H9 (cell line): ENCODE measurements at regions not wholly inside any gene's neighbourhood (a gene's known extent, or its start where the extent isn't known, plus 50 kb on each side); places are given as distances from the start of the nearest gene placed in this dataset.

ENCODE experiments used
- DNase-seq: peaks from one replicate; pipeline ENCODE4 v3.0.0-alpha.2; 2017
- H2AFZ ChIP-seq: one replicate; pipeline ENCODE4 v1.6.1; 2013; ENCODE audit warnings: mild to moderate bottlenecking, low read length, control low read depth, moderate library complexity
- H2AK5ac ChIP-seq: 2 replicates; pipeline ENCODE4 v1.6.1; 2013; ENCODE audit warnings: low read length, control low read depth, mixed read lengths; ENCODE audit not compliant: insufficient read length
- H2BK120ac ChIP-seq: one replicate; pipeline ENCODE4 v1.6.1; 2013; ENCODE audit warnings: low read depth, mild to moderate bottlenecking, low read length, control low read depth, inconsistent platforms; ENCODE audit not compliant: poor library complexity, severe bottlenecking
- H2BK12ac ChIP-seq: 2 replicates; pipeline ENCODE4 v1.6.1; 2013; ENCODE audit warnings: low read length, control low read depth, mixed read lengths, low read depth; ENCODE audit not compliant: insufficient read length
- H2BK15ac ChIP-seq: 2 replicates; pipeline ENCODE4 v1.6.1; 2013; ENCODE audit warnings: low read depth, low read length, control low read depth
- H2BK20ac ChIP-seq: one replicate; pipeline ENCODE4 v1.6.1; 2013; ENCODE audit warnings: low read depth, mild to moderate bottlenecking, low read length, control low read depth, inconsistent platforms; ENCODE audit not compliant: poor library complexity, severe bottlenecking
- H2BK5ac ChIP-seq: 2 replicates; pipeline ENCODE4 v1.6.1; 2013; ENCODE audit warnings: low read length, control low read depth, mixed read lengths; ENCODE audit not compliant: insufficient read length
- H3K14ac ChIP-seq: 2 replicates; pipeline ENCODE4 v1.6.1; 2013; ENCODE audit warnings: low read length, control low read depth; ENCODE audit not compliant: insufficient read depth
- H3K18ac ChIP-seq: 2 replicates; pipeline ENCODE4 v1.6.1; 2013; ENCODE audit warnings: low read depth, mild to moderate bottlenecking, mixed read lengths, low read length, control low read depth; ENCODE audit not compliant: insufficient read length
- H3K23ac ChIP-seq: 2 replicates; pipeline ENCODE4 v1.6.1; 2013; ENCODE audit warnings: low read length, control low read depth, mixed read lengths, low read depth; ENCODE audit not compliant: insufficient read length
- H3K23me2 ChIP-seq: 2 replicates; pipeline ENCODE4 v1.6.1; 2013; ENCODE audit warnings: low read depth, mild to moderate bottlenecking, mixed read lengths, low read length, control low read depth; ENCODE audit not compliant: insufficient read length, poor library complexity, severe bottlenecking
- H3K27ac ChIP-seq: 2 replicates; pipeline ENCODE4 v1.5.1; 2013; ENCODE audit warnings: low read length, control low read depth, mixed read lengths, low read depth; ENCODE audit not compliant: insufficient read length
- H3K27me3 ChIP-seq: 2 replicates; pipeline ENCODE4 v1.6.1; 2013; ENCODE audit warnings: low read length, control low read depth, inconsistent platforms; ENCODE audit not compliant: insufficient read depth
- H3K4ac ChIP-seq: 2 replicates; pipeline ENCODE4 v1.6.1; 2013; ENCODE audit warnings: low read depth, mild to moderate bottlenecking, control low read depth, inconsistent platforms, low read length, moderate library complexity
- H3K4me1 ChIP-seq: 2 replicates; pipeline ENCODE4 v1.6.1; 2013; ENCODE audit warnings: low read length, control low read depth, inconsistent platforms; ENCODE audit not compliant: insufficient read depth
- H3K4me2 ChIP-seq: 2 replicates; pipeline ENCODE4 v1.6.1; 2013; ENCODE audit warnings: low read length, control low read depth, mixed read lengths; ENCODE audit not compliant: insufficient read length, insufficient read depth
- H3K56ac ChIP-seq: 2 replicates; pipeline ENCODE4 v1.6.1; 2013; ENCODE audit warnings: low read depth, mild to moderate bottlenecking, mixed read lengths, low read length, control low read depth; ENCODE audit not compliant: insufficient read length
- H3K79me1 ChIP-seq: 2 replicates; pipeline ENCODE4 v1.6.1; 2013; ENCODE audit warnings: low read depth, mild to moderate bottlenecking, moderate library complexity, low read length, control low read depth, inconsistent platforms; ENCODE audit not compliant: insufficient read depth, poor library complexity, severe bottlenecking
- H3K79me2 ChIP-seq: 2 replicates; pipeline ENCODE4 v1.6.1; 2013; ENCODE audit warnings: low read length, control low read depth, inconsistent platforms; ENCODE audit not compliant: insufficient read depth
- H3K9ac ChIP-seq: 2 replicates; pipeline ENCODE4 v1.6.1; 2013; ENCODE audit warnings: low read length, control low read depth, mixed read lengths; ENCODE audit not compliant: insufficient read length; ENCODE audit errors: extremely low read depth
- H3K9me3 ChIP-seq: one replicate; pipeline ENCODE4 v1.6.1; 2013; ENCODE audit warnings: low read depth, low read length, inconsistent platforms; ENCODE audit not compliant: control insufficient read depth
- H3T11ph ChIP-seq: one replicate; pipeline ENCODE4 v1.6.1; 2013; ENCODE audit warnings: mild to moderate bottlenecking, low read length, control low read depth, inconsistent platforms
- H4K20me1 ChIP-seq: one replicate; pipeline ENCODE4 v1.6.1; 2013; ENCODE audit not compliant: control insufficient read depth, insufficient read length, insufficient read depth
- H4K5ac ChIP-seq: 2 replicates; pipeline ENCODE4 v1.6.1; 2013; ENCODE audit warnings: low read depth, mild to moderate bottlenecking, mixed read lengths, low read length, control low read depth; ENCODE audit not compliant: insufficient read length
- H4K8ac ChIP-seq: replicated peaks from 2 replicates; pipeline ENCODE4 v1.6.1; 2013; ENCODE audit warnings: low read length, control low read depth, mixed read lengths, low read depth; ENCODE audit not compliant: insufficient read length
- H4K91ac ChIP-seq: 2 replicates; pipeline ENCODE4 v1.6.1; 2013; ENCODE audit warnings: low read depth, mild to moderate bottlenecking, moderate library complexity, mixed read lengths, low read length, control low read depth; ENCODE audit not compliant: insufficient read length
- H3K27ac Mint-ChIP-seq, 3 experiments: 2 replicates in 2 of 3; 3 replicates in 1 of 3; pipeline ENCODE4 v1.8.0; 2020 to 2021; ENCODE audit warnings: mixed read lengths in 3 of 3, mild to moderate bottlenecking in 1 of 3, moderate library complexity in 1 of 3
- H3K27me3 Mint-ChIP-seq: 2 replicates; pipeline ENCODE4 v1.8.0; 2021; ENCODE audit warnings: low read depth, mild to moderate bottlenecking, moderate library complexity, mixed read lengths
- H3K36me3 Mint-ChIP-seq, 3 experiments: 2 replicates in 2 of 3; 3 replicates in 1 of 3; pipeline ENCODE4 v1.8.0; 2020 to 2021; ENCODE audit warnings: low read depth in 3 of 3, mixed read lengths in 3 of 3; ENCODE audit not compliant: insufficient read depth in 1 of 3
- H3K4me1 Mint-ChIP-seq, 2 experiments: 2 replicates each; pipeline ENCODE4 v1.8.0; 2020; ENCODE audit warnings: mixed read lengths in 2 of 2
- H3K4me3 Mint-ChIP-seq, 2 experiments: 2 replicates in 1 of 2; 3 replicates in 1 of 2; pipeline ENCODE4 v1.8.0; 2020 to 2021; ENCODE audit warnings: mild to moderate bottlenecking in 2 of 2, mixed read lengths in 2 of 2, moderate library complexity in 1 of 2
- H3K9me3 Mint-ChIP-seq, 2 experiments: 2 replicates in 1 of 2; 3 replicates in 1 of 2; pipeline ENCODE4 v1.8.0; 2020; ENCODE audit warnings: mild to moderate bottlenecking in 2 of 2, mixed read lengths in 2 of 2, moderate library complexity in 1 of 2
- WGBS: extraction: QIAGEN DNeasy Blood & Tissue Kit; methylation state at CpG from one replicate; pipeline ENCODE4 v1.1.7; 2013; ENCODE audit warnings: missing lambda C conversion rate, low lambda C conversion rate, mixed read lengths; ENCODE audit not compliant: insufficient read length; ENCODE audit errors: extremely low coverage; 5-methylcytosine and 5-hydroxymethylcytosine counted together
- TF ChIP-seq, protein P1 (sequence below): fragments of 200-600 bp; sonication (generic); conservative IDR thresholded peaks from 3 replicates; pipeline ENCODE4 v1.8.0; 2021; ENCODE audit warnings: antibody characterized with exemption, mild to moderate bottlenecking

DNA sequence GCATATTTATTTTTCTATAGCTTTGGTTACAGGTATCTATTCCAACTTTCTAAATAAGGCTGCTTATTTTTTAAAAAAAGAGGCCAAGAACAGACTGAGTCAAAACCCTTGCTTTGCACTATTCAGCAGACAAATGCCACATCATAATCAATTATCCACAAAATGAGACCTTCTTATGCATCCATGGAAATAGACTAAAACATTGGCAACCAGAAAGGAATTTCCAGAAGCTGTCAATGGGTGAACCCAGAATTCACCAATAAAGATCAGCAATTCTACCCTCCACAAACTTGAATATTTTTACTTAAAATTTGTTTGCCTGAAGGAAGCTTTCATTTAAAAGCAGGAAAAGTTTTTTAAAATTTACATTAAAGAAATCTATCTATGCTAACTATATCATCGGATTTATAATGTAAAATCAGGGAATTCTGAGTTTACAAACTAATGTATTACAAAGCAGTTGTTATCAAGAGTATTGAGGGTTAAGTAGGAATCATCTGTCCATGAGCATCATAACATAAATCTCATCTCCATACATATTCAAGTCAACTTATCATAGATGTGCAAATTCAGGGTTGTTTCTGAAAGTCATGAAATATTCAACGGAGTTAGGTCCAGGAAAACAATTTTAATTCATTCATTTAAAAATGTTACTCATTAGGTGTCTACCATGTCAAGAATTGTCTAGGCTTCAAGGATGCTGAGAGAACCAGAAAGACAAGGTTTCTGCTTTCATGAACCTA, 548.0 kb downstream of the SATB2 start:
- Histone ChIP-seq H3K23ac (no peak overlapping the region), H3K23me2 (no peaks in the 10 kb centered on the region), H3K9ac (no peak overlapping the region), H3K27me3 (no peaks in the 10 kb centered on the region), H3K56ac (no peak overlapping the region), H3K4me2 (no peak overlapping the region), H2BK5ac (no peak overlapping the region), H3T11ph (no peak overlapping the region), H3K4ac (no peak overlapping the region), H3K27ac (no peak overlapping the region), H2BK12ac (no peak overlapping the region), H2BK15ac (no peak overlapping the region), H3K18ac (no peak overlapping the region), H4K91ac (no peak overlapping the region), H3K79me2 (no peaks in the 10 kb centered on the region), H3K14ac (no peak overlapping the region), H3K9me3 (no peaks in the 10 kb centered on the region), H4K8ac (no peak overlapping the region), H2AK5ac (no peak overlapping the region), H4K20me1 (no peaks in the 10 kb centered on the region), H3K79me1 (no peaks in the 10 kb centered on the region), H3K4me1 (no peaks in the 10 kb centered on the region), H4K5ac (no peak overlapping the region), H2BK120ac (no peak overlapping the region), H2AFZ (no peak overlapping the region), H2BK20ac (no peak overlapping the region)
- no CpG with 5 or more reads among the region's 2 CpGs for WGBS
- H3K4me3 Mint-ChIP-seq = no peak overlapping the region
- peaks cover 0 to 4% (median 2%) of the 10 kb centered on the region in 3 experiments; a peak in 2 of 7 replicates for H3K36me3 Mint-ChIP-seq
- TF ChIP-seq, protein P1, sequence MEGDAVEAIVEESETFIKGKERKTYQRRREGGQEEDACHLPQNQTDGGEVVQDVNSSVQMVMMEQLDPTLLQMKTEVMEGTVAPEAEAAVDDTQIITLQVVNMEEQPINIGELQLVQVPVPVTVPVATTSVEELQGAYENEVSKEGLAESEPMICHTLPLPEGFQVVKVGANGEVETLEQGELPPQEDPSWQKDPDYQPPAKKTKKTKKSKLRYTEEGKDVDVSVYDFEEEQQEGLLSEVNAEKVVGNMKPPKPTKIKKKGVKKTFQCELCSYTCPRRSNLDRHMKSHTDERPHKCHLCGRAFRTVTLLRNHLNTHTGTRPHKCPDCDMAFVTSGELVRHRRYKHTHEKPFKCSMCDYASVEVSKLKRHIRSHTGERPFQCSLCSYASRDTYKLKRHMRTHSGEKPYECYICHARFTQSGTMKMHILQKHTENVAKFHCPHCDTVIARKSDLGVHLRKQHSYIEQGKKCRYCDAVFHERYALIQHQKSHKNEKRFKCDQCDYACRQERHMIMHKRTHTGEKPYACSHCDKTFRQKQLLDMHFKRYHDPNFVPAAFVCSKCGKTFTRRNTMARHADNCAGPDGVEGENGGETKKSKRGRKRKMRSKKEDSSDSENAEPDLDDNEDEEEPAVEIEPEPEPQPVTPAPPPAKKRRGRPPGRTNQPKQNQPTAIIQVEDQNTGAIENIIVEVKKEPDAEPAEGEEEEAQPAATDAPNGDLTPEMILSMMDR = no peak
- H3K4me1 Mint-ChIP-seq = no peaks in the 10 kb centered on the region
- H3K9me3 Mint-ChIP-seq = peaks cover 0 to 8% of the 10 kb centered on the region in 2 experiments; a peak in 1 of 5 replicates
- no peak overlapping the region for H3K27ac Mint-ChIP-seq
- DNase-seq = no peak
- H3K27me3 Mint-ChIP-seq = no peaks in the 10 kb centered on the region
